ENCODE measurements at regions not wholly inside any gene's neighbourhood (a gene's known extent, or its start where the extent isn't known, plus 50 kb on each side); places are given as distances from the start of the nearest gene placed in this dataset.
"Not testable (repeated sequence)": the region's sequence is repeated elsewhere in the genome, so short reads cannot be mapped to it uniquely, and the experiment has no call there.

DNA sequence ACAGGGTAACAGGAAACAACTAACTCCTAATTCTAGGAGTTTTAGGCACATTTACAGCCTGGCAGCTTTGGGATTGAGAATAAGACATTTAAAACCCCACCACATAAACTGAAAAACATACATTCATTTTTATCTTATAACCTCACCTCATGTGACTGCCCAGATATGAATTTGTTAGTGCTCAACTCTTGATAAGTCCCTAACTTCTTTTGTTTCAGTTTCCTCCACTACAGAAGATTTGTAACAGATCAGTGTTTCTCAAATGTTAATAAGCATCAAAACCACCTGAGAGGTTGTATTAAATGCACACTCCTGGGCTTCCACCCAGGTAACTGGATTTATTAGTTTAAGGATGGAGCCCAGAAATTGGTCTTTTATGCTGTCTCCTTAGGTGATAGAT, 190.1 kb upstream of the ARID1B start:
- Histone ChIP-seq H3K36me3 (no peaks in the 10 kb centered on the region), H3K27me3 (replicated peaks; ENCODE audit: insufficient read depth) (no peaks in the 10 kb centered on the region), H3K4me1 (replicated peaks) (no peaks in the 10 kb centered on the region), H3K4me3 (no peak overlapping the region), H3K27ac (no peak overlapping the region), H3K9me3 (no peaks in the 10 kb centered on the region)
- intact Hi-C loops (cut with DNase I) = no loop called here
- DNase-seq (ENCODE audit: low spot score) = no peak
- TF ChIP-seq POLR2AphosphoS5 (IDR thresholded peaks at IDR 0.05) (no peak), POLR2A (IDR thresholded peaks at IDR 0.05) (no peak)
- TF ChIP-seq, protein P1, sequence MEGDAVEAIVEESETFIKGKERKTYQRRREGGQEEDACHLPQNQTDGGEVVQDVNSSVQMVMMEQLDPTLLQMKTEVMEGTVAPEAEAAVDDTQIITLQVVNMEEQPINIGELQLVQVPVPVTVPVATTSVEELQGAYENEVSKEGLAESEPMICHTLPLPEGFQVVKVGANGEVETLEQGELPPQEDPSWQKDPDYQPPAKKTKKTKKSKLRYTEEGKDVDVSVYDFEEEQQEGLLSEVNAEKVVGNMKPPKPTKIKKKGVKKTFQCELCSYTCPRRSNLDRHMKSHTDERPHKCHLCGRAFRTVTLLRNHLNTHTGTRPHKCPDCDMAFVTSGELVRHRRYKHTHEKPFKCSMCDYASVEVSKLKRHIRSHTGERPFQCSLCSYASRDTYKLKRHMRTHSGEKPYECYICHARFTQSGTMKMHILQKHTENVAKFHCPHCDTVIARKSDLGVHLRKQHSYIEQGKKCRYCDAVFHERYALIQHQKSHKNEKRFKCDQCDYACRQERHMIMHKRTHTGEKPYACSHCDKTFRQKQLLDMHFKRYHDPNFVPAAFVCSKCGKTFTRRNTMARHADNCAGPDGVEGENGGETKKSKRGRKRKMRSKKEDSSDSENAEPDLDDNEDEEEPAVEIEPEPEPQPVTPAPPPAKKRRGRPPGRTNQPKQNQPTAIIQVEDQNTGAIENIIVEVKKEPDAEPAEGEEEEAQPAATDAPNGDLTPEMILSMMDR (IDR thresholded peaks at IDR 0.05) = no peak

DNA sequence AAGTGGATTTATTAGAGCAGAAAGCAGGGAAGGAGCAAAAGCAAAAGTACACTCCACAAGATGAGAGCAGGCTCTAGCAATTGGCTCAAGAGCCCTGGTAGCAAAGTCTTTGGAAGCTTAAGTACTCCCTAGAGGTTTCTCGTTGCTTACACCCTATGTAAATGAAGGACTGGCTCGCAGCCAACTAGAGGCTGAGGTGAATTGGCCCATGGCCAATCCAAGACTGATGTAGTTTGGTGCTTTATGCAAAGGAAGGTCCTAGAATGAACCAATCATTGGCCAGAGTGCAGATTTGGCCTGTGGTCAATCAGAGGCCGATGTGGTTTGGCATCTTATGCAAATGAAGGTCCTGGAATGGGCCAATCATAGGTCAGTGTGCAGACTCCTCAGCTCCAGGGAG, 191.3 kb upstream of the ARID1B start:
- intact Hi-C loops (cut with DNase I) = no loop called here
- Histone ChIP-seq H3K27me3 (replicated peaks; ENCODE audit: insufficient read depth) (no peaks in the 10 kb centered on the region), H3K36me3 (no peaks in the 10 kb centered on the region), H3K27ac (no peak overlapping the region), H3K4me1 (replicated peaks) (no peaks in the 10 kb centered on the region), H3K9me3 (no peaks in the 10 kb centered on the region), H3K4me3 (no peak overlapping the region)
- DNase-seq (ENCODE audit: low spot score) = no peak
- 70% methylated on average over 3 of the region's 3 CpGs for WGBS
- TF ChIP-seq, protein P1 (IDR thresholded peaks at IDR 0.05) = no peak
- TF ChIP-seq POLR2A (IDR thresholded peaks at IDR 0.05) = no peak
- TF ChIP-seq POLR2AphosphoS5 (IDR thresholded peaks at IDR 0.05) = no peak

DNA sequence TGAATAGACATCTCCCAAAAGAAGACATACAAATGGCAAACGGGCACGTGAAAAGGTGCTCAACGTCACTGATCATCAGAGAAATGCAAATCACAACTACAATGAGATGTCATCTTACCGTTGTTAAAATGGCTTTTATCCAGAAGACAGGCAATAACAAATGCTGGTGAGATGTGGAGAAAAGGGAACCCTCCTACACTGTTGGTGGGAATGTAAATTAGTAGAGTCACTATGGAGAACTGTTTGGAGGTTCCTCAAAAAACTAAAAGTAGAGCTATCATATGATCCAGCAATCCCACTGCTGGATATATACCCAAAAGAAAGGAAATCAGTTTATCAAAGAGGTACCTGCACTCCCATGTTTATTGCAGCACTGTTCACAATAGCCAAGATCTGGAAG, 193.1 kb upstream of the ARID1B start:
- H3K36me3 ChIP-seq; H3K9me3 ChIP-seq; H3K27ac ChIP-seq; H3K4me1 ChIP-seq (replicated peaks); H3K4me3 ChIP-seq; H3K27me3 ChIP-seq (replicated peaks; ENCODE audit: insufficient read depth); DNase-seq (ENCODE audit: low spot score); intact Hi-C loops (cut with DNase I): not testable (repeated sequence)
- 57% methylated on average over 4 of the region's 4 CpGs for WGBS

DNA sequence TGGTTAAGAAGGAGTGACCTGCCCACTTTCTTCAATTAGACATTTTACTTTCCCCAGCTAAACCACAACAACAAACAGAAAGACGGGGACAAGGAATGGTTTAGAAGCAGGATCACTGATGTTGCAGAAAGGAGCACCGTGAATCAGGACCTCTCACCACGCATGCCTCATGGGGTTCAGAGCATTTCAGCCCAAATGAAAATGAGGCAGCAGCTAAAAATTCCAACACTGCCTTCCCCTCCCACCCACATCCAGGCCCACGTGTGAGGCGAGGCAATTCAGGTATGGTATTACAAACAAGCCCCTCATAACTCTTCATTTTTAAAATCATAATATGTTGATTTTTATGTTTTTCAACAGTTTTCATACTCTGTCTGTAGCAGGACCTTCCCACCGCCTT, 194.1 kb upstream of the ARID1B start:
- intact Hi-C loops (cut with DNase I) = no loop called here
- H3K4me3 ChIP-seq = no peak overlapping the region
- H3K36me3 ChIP-seq = no peaks in the 10 kb centered on the region
- H3K9me3 ChIP-seq = no peaks in the 10 kb centered on the region
- DNase-seq (ENCODE audit: low spot score) = no peak
- no peaks in the 10 kb centered on the region for H3K27me3 ChIP-seq (replicated peaks; ENCODE audit: insufficient read depth)
- H3K27ac ChIP-seq = no peak overlapping the region
- no peaks in the 10 kb centered on the region for H3K4me1 ChIP-seq (replicated peaks)
- no peak for TF ChIP-seq POLR2AphosphoS5 (IDR thresholded peaks at IDR 0.05)
- 74% methylated on average over 6 of the region's 6 CpGs for WGBS

DNA sequence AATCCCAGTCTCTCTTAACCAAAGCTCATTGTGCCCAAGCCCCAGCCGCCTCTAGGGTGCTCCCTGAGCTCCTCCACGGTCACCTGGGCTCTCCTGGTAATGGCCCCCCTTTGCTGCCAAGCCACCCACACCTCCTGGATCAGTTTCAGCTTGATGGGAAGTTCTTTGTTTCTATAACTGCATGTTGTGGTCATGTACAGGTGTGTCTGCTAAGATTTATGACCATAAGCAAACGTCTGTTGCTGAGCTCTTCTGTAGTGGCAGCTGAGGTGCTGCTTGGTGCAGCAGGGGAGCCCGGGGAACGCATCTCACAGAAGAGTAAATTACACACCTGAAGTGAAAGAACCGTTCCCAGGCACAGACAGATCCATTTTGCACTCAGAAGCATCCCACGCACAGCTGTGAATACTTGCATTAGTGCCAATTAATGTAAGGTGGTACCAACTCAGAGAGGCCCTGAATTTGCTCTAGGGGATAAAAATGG, 194.6 kb upstream of the ARID1B start:
- DNase-seq (ENCODE audit: low spot score) = no peak
- H3K27ac ChIP-seq = no peak overlapping the region
- intact Hi-C loops (cut with DNase I) = no loop called here
- no peak overlapping the region for H3K4me3 ChIP-seq
- H3K9me3 ChIP-seq = no peaks in the 10 kb centered on the region
- no peaks in the 10 kb centered on the region for H3K27me3 ChIP-seq (replicated peaks; ENCODE audit: insufficient read depth)
- no peaks in the 10 kb centered on the region for H3K36me3 ChIP-seq
- no peaks in the 10 kb centered on the region for H3K4me1 ChIP-seq (replicated peaks)
- WGBS = 38% methylated on average over 7 of the region's 7 CpGs
- TF ChIP-seq, protein P1 (IDR thresholded peaks at IDR 0.05) = no peak
- no peak for TF ChIP-seq POLR2A (IDR thresholded peaks at IDR 0.05)
- no peak for TF ChIP-seq POLR2AphosphoS5 (IDR thresholded peaks at IDR 0.05)

DNA sequence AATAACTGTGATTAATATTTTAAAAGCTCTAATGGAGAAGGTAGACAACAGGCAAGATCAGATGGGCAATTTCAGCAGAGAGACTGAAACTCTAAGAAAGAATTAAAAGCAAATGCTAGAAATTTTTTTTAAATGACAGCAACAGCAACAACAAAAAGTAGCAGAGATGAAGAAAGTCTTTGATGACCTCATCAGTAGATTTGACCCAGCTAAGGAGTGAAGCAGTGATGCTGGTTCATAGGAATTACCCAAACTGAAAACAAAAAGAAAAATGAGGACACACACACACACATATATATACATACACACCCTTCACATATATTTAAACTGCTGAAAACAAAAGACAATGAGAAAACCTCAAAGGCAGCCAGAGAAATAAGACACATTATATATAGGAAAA, 197.6 kb upstream of the ARID1B start:
- Histone ChIP-seq H3K4me1 (replicated peaks) (no peaks in the 10 kb centered on the region), H3K4me3 (no peak overlapping the region), H3K27me3 (replicated peaks; ENCODE audit: insufficient read depth) (no peaks in the 10 kb centered on the region), H3K36me3 (no peaks in the 10 kb centered on the region), H3K9me3 (no peaks in the 10 kb centered on the region), H3K27ac (no peak overlapping the region)
- no peak for TF ChIP-seq POLR2A (IDR thresholded peaks at IDR 0.05)
- TF ChIP-seq, protein P1 (IDR thresholded peaks at IDR 0.05) = no peak
- no peak for TF ChIP-seq POLR2AphosphoS5 (IDR thresholded peaks at IDR 0.05)
- no peak for DNase-seq (ENCODE audit: low spot score)
- intact Hi-C loops (cut with DNase I) = no loop called here

All from prostate gland (tissue), 2 donors.